HL-60 (cell line): ENCODE measurements at regions not wholly inside any gene's neighbourhood (a gene's known extent, or its start where the extent isn't known, plus 50 kb on each side); places are given as distances from the start of the nearest gene placed in this dataset.

Experiments
- GABPA ChIP-seq: IDR thresholded peaks from 2 replicates; pipeline ENCODE4 v1.6.1; 2012; ENCODE audit warnings: low read depth
- POLR2AphosphoS5 ChIP-seq: IDR thresholded peaks from 2 replicates; pipeline ENCODE4 v1.6.1; 2012; ENCODE audit warnings: low read depth
- SPI1 ChIP-seq: IDR thresholded peaks from 2 replicates; pipeline ENCODE4 v1.6.1; 2012; ENCODE audit warnings: low read depth, mild to moderate bottlenecking, borderline replicate concordance
- TF ChIP-seq, protein P1 (sequence below): IDR thresholded peaks from one replicate; pipeline ENCODE4 v1.5.1; 2011; ENCODE audit warnings: low read length, control low read depth, inconsistent platforms; ENCODE audit not compliant: insufficient read depth
- TF ChIP-seq, protein P2 (sequence below): IDR thresholded peaks from 2 replicates; pipeline ENCODE4 v1.6.1; 2012; ENCODE audit warnings: low read depth; ENCODE audit not compliant: insufficient replicate concordance

- TF ChIP-seq, protein P1, sequence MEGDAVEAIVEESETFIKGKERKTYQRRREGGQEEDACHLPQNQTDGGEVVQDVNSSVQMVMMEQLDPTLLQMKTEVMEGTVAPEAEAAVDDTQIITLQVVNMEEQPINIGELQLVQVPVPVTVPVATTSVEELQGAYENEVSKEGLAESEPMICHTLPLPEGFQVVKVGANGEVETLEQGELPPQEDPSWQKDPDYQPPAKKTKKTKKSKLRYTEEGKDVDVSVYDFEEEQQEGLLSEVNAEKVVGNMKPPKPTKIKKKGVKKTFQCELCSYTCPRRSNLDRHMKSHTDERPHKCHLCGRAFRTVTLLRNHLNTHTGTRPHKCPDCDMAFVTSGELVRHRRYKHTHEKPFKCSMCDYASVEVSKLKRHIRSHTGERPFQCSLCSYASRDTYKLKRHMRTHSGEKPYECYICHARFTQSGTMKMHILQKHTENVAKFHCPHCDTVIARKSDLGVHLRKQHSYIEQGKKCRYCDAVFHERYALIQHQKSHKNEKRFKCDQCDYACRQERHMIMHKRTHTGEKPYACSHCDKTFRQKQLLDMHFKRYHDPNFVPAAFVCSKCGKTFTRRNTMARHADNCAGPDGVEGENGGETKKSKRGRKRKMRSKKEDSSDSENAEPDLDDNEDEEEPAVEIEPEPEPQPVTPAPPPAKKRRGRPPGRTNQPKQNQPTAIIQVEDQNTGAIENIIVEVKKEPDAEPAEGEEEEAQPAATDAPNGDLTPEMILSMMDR = no peak
- TF ChIP-seq POLR2AphosphoS5 (no peak), GABPA (no peak), SPI1 (no peak)
- TF ChIP-seq, protein P2, sequence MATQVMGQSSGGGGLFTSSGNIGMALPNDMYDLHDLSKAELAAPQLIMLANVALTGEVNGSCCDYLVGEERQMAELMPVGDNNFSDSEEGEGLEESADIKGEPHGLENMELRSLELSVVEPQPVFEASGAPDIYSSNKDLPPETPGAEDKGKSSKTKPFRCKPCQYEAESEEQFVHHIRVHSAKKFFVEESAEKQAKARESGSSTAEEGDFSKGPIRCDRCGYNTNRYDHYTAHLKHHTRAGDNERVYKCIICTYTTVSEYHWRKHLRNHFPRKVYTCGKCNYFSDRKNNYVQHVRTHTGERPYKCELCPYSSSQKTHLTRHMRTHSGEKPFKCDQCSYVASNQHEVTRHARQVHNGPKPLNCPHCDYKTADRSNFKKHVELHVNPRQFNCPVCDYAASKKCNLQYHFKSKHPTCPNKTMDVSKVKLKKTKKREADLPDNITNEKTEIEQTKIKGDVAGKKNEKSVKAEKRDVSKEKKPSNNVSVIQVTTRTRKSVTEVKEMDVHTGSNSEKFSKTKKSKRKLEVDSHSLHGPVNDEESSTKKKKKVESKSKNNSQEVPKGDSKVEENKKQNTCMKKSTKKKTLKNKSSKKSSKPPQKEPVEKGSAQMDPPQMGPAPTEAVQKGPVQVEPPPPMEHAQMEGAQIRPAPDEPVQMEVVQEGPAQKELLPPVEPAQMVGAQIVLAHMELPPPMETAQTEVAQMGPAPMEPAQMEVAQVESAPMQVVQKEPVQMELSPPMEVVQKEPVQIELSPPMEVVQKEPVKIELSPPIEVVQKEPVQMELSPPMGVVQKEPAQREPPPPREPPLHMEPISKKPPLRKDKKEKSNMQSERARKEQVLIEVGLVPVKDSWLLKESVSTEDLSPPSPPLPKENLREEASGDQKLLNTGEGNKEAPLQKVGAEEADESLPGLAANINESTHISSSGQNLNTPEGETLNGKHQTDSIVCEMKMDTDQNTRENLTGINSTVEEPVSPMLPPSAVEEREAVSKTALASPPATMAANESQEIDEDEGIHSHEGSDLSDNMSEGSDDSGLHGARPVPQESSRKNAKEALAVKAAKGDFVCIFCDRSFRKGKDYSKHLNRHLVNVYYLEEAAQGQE = no peak
Observed at GRCh38 chr6:126803769-126804168, 314.7 kb upstream of the RSPO3 start.
